ENCODE measurements at regions not wholly inside any gene's neighbourhood (a gene's known extent, or its start where the extent isn't known, plus 50 kb on each side); places are given as distances from the start of the nearest gene placed in this dataset.

DNA sequence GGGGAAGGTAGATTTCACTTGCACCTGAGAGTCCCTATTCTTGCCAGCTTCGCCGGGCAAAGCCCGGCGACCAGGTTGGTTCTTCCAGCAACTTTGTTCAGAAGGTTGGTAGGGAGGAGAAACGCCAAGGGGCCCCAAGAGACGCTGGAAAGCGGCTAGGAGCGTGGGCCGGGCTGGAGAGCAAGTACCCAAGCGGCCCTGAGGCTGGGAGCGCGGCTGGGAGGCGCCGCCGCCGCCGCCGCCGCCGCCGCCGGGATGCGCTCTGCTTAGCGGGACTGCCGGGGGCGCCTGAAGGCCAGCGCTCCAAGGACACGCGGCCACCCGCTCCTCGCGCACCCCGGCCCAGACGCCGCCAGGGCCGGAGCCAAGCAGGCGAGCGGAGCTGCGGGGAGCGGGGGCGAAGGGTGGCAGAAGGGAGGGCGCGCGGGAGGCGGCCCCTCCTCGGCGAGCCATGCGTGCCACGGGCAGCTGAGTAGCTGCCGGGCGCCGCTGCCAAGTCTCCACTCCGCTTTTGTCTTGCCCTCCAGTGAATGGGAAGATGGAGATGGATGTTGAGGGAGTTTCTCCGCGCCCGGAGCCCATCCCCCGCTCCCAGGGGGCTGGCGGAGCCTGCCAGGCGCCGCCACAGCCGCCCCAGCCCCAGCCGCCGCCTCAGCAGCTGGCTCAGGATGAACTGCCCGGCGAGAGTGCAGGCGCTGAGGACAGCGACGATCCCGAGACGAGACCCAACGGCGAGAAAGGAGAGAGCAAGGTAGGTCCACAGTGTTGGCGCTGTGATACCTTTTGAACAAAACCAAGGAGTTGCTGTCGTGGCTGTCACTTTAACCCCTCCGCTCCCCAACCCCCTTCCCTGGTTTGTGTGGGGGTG is 227.4 kb upstream of the AZI2 start:
- no peak for TF ChIP-seq NFRKB (IDR thresholded peaks at IDR 0.05)
- TF ChIP-seq ELF4 (IDR thresholded peaks at IDR 0.05) = no peak
- TF ChIP-seq FOXA1 (IDR thresholded peaks at IDR 0.05) = no peak
- TF ChIP-seq CTBP1 (IDR thresholded peaks at IDR 0.05; ENCODE audit: borderline replicate concordance) = no peak
- no peak for TF ChIP-seq BHLHE40 (IDR thresholded peaks at IDR 0.05; ENCODE audit: borderline replicate concordance)
- no peak for TF ChIP-seq LEF1 (IDR thresholded peaks at IDR 0.05; ENCODE audit: borderline replicate concordance)
- no peak for TF ChIP-seq FOXM1 (IDR thresholded peaks at IDR 0.05; ENCODE audit: borderline replicate concordance)
- no peak for TF ChIP-seq TARDBP (IDR thresholded peaks at IDR 0.05)

Data from HEK293T (cell line).